Mesothelial cell of epicardium (in vitro differentiated cells): ENCODE measurements at regions not wholly inside any gene's neighbourhood (a gene's known extent, or its start where the extent isn't known, plus 50 kb on each side); places are given as distances from the start of the nearest gene placed in this dataset.

Source experiments
- DNase-seq, 2 experiments: peaks; one replicate each; pipeline ENCODE4 v3.0.0; 2021; ENCODE audit warnings: low spot score in 2 of 2; ENCODE audit not compliant: unreplicated experiment in 2 of 2
- H3K27ac Mint-ChIP-seq: 2 replicates; pipeline ENCODE4 v1.8.0; 2021; ENCODE audit warnings: mixed read lengths
- H3K27me3 Mint-ChIP-seq: 2 replicates; pipeline ENCODE4 v1.8.0; 2021; ENCODE audit warnings: low read depth, mixed read lengths
- H3K36me3 Mint-ChIP-seq: 2 replicates; pipeline ENCODE4 v1.8.0; 2021; ENCODE audit warnings: mixed read lengths
- H3K4me1 Mint-ChIP-seq: 2 replicates; pipeline ENCODE4 v1.8.0; 2021; ENCODE audit warnings: mixed read lengths
- H3K4me3 Mint-ChIP-seq: 2 replicates; pipeline ENCODE4 v1.8.0; 2021; ENCODE audit warnings: mild to moderate bottlenecking, moderate library complexity, mixed read lengths
- H3K9me3 Mint-ChIP-seq: 2 replicates; pipeline ENCODE4 v1.8.0; 2021; ENCODE audit warnings: mixed read lengths
- CTCF ChIP-seq: fragments of 200-600 bp; sonication (generic); IDR thresholded peaks from one replicate; pipeline ENCODE4 v1.5.0; 2021; ENCODE audit warnings: antibody characterized with exemption; ENCODE audit not compliant: unreplicated experiment

GRCh38 chr5:3542769-3543168, 52.9 kb upstream of the IRX1 start:
- no peak for TF ChIP-seq CTCF
- H3K4me1 Mint-ChIP-seq: peaks cover 13% of the 10 kb centered on the region
- no peak overlapping the region for H3K4me3 Mint-ChIP-seq
- H3K36me3 Mint-ChIP-seq: no peaks in the 10 kb centered on the region
- H3K27ac Mint-ChIP-seq: no peak overlapping the region
- DNase-seq: no peak
- peaks cover 8% of the 10 kb centered on the region for H3K9me3 Mint-ChIP-seq
- peaks cover 2% of the 10 kb centered on the region for H3K27me3 Mint-ChIP-seq

- Mint-ChIP-seq H3K27ac (no peak overlapping the region), H3K4me3 (no peak overlapping the region), H3K27me3 (peaks cover 2% of the 10 kb centered on the region), H3K36me3 (no peaks in the 10 kb centered on the region), H3K4me1 (peaks cover 11% of the 10 kb centered on the region), H3K9me3 (peaks cover 5% of the 10 kb centered on the region)
- no peak for TF ChIP-seq CTCF
- DNase-seq: no peak
Measured at GRCh38 chr5:3542158-3542557, 53.5 kb upstream of the IRX1 start.

DNA sequence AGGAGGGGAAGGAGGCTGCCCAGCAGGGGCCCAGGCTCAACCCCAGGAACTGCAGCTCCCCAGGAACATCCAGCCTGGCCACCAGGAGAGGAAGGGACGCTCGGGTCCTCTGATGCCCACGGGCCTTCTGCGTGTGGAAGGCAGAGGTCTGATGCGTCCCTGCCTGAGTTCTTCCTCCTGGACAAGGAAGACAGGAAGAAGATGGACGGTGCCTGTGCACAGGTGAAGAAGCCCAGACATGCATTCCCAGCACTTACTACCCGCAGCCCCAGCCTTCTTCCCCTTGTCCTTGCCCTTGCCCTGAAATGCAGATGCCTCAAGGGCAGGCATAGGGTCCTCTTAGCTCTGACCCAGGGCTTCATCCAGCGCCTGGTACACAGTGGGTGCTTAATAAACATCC, 56.7 kb upstream of the IRX1 start:
- no peak overlapping the region for H3K27ac Mint-ChIP-seq
- no peak for TF ChIP-seq CTCF
- no peak overlapping the region for H3K4me3 Mint-ChIP-seq
- peaks cover 13% of the 10 kb centered on the region for H3K9me3 Mint-ChIP-seq
- H3K4me1 Mint-ChIP-seq: no peaks in the 10 kb centered on the region
- DNase-seq: no peak
- H3K27me3 Mint-ChIP-seq: no peaks in the 10 kb centered on the region
- H3K36me3 Mint-ChIP-seq: no peaks in the 10 kb centered on the region

- H3K27ac Mint-ChIP-seq: no peak overlapping the region
- no peaks in the 10 kb centered on the region for H3K36me3 Mint-ChIP-seq
- no peak for DNase-seq
- no peaks in the 10 kb centered on the region for H3K27me3 Mint-ChIP-seq
- peaks cover 17% of the 10 kb centered on the region for H3K9me3 Mint-ChIP-seq
- no peaks in the 10 kb centered on the region for H3K4me1 Mint-ChIP-seq
- no peak overlapping the region for H3K4me3 Mint-ChIP-seq
- TF ChIP-seq CTCF: no peak
Measured at GRCh38 chr5:3537942-3538341, 57.7 kb upstream of the IRX1 start.

DNA sequence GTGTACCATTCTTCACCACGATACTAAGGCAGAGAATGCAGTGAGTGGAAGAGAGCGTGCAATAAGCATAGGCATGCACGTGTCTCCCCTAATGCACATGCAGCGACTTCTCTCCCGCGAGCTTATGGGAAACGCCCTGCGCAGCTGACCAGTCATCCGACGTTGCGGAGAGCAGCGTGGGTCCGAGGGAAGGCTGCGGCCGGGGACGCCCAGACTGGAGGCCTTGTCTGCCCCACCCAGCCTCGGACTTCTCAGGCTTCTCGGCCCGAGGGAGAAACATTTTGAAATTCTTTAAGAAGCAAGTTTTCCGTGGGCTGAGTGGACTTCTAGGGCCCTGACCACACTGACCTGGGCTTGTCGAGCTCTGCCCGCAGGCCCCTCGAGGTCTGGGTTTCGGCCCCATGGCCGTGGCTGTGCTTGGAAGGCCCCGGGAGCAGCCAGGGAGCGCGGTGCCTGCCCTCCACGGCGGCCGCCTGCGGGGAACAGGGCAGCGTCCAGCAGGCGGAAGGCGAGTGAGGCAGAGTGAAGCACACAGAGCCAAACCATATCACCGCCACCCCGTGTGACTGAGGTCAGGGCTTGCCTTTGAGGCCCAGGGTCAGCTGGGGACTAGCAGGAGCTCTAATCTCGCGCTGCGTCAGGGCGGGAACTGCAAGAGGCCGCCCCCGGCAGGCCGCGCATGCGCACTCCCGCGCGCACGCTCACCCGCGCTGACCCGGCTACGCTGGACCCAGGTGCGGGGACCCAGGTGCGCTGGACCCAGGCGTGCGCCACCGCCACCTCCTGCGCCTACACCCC, 60.0 kb upstream of the IRX1 start:
- Mint-ChIP-seq H3K27ac (no peak overlapping the region), H3K27me3 (no peaks in the 10 kb centered on the region), H3K36me3 (no peaks in the 10 kb centered on the region), H3K4me1 (peaks cover 16% of the 10 kb centered on the region), H3K4me3 (no peak overlapping the region), H3K9me3 (peaks cover 17% of the 10 kb centered on the region)
- no peak for DNase-seq
- TF ChIP-seq CTCF: no peak
